H9 (cell line): ENCODE measurements at regions not wholly inside any gene's neighbourhood (a gene's known extent, or its start where the extent isn't known, plus 50 kb on each side); places are given as distances from the start of the nearest gene placed in this dataset.

ENCODE experiments used
- DNase-seq: peaks from one replicate; pipeline ENCODE4 v3.0.0-alpha.2; 2017
- H2AFZ ChIP-seq: one replicate; pipeline ENCODE4 v1.6.1; 2013; ENCODE audit warnings: mild to moderate bottlenecking, low read length, control low read depth, moderate library complexity
- H2AK5ac ChIP-seq: 2 replicates; pipeline ENCODE4 v1.6.1; 2013; ENCODE audit warnings: low read length, control low read depth, mixed read lengths; ENCODE audit not compliant: insufficient read length
- H2BK120ac ChIP-seq: one replicate; pipeline ENCODE4 v1.6.1; 2013; ENCODE audit warnings: low read depth, mild to moderate bottlenecking, low read length, control low read depth, inconsistent platforms; ENCODE audit not compliant: poor library complexity, severe bottlenecking
- H2BK12ac ChIP-seq: 2 replicates; pipeline ENCODE4 v1.6.1; 2013; ENCODE audit warnings: low read length, control low read depth, mixed read lengths, low read depth; ENCODE audit not compliant: insufficient read length
- H2BK15ac ChIP-seq: 2 replicates; pipeline ENCODE4 v1.6.1; 2013; ENCODE audit warnings: low read depth, low read length, control low read depth
- H2BK20ac ChIP-seq: one replicate; pipeline ENCODE4 v1.6.1; 2013; ENCODE audit warnings: low read depth, mild to moderate bottlenecking, low read length, control low read depth, inconsistent platforms; ENCODE audit not compliant: poor library complexity, severe bottlenecking
- H2BK5ac ChIP-seq: 2 replicates; pipeline ENCODE4 v1.6.1; 2013; ENCODE audit warnings: low read length, control low read depth, mixed read lengths; ENCODE audit not compliant: insufficient read length
- H3K14ac ChIP-seq: 2 replicates; pipeline ENCODE4 v1.6.1; 2013; ENCODE audit warnings: low read length, control low read depth; ENCODE audit not compliant: insufficient read depth
- H3K18ac ChIP-seq: 2 replicates; pipeline ENCODE4 v1.6.1; 2013; ENCODE audit warnings: low read depth, mild to moderate bottlenecking, mixed read lengths, low read length, control low read depth; ENCODE audit not compliant: insufficient read length
- H3K23ac ChIP-seq: 2 replicates; pipeline ENCODE4 v1.6.1; 2013; ENCODE audit warnings: low read length, control low read depth, mixed read lengths, low read depth; ENCODE audit not compliant: insufficient read length
- H3K23me2 ChIP-seq: 2 replicates; pipeline ENCODE4 v1.6.1; 2013; ENCODE audit warnings: low read depth, mild to moderate bottlenecking, mixed read lengths, low read length, control low read depth; ENCODE audit not compliant: insufficient read length, poor library complexity, severe bottlenecking
- H3K27ac ChIP-seq: 2 replicates; pipeline ENCODE4 v1.5.1; 2013; ENCODE audit warnings: low read length, control low read depth, mixed read lengths, low read depth; ENCODE audit not compliant: insufficient read length
- H3K27me3 ChIP-seq: 2 replicates; pipeline ENCODE4 v1.6.1; 2013; ENCODE audit warnings: low read length, control low read depth, inconsistent platforms; ENCODE audit not compliant: insufficient read depth
- H3K4ac ChIP-seq: 2 replicates; pipeline ENCODE4 v1.6.1; 2013; ENCODE audit warnings: low read depth, mild to moderate bottlenecking, control low read depth, inconsistent platforms, low read length, moderate library complexity
- H3K4me1 ChIP-seq: 2 replicates; pipeline ENCODE4 v1.6.1; 2013; ENCODE audit warnings: low read length, control low read depth, inconsistent platforms; ENCODE audit not compliant: insufficient read depth
- H3K4me2 ChIP-seq: 2 replicates; pipeline ENCODE4 v1.6.1; 2013; ENCODE audit warnings: low read length, control low read depth, mixed read lengths; ENCODE audit not compliant: insufficient read length, insufficient read depth
- H3K56ac ChIP-seq: 2 replicates; pipeline ENCODE4 v1.6.1; 2013; ENCODE audit warnings: low read depth, mild to moderate bottlenecking, mixed read lengths, low read length, control low read depth; ENCODE audit not compliant: insufficient read length
- H3K79me1 ChIP-seq: 2 replicates; pipeline ENCODE4 v1.6.1; 2013; ENCODE audit warnings: low read depth, mild to moderate bottlenecking, moderate library complexity, low read length, control low read depth, inconsistent platforms; ENCODE audit not compliant: insufficient read depth, poor library complexity, severe bottlenecking
- H3K79me2 ChIP-seq: 2 replicates; pipeline ENCODE4 v1.6.1; 2013; ENCODE audit warnings: low read length, control low read depth, inconsistent platforms; ENCODE audit not compliant: insufficient read depth
- H3K9ac ChIP-seq: 2 replicates; pipeline ENCODE4 v1.6.1; 2013; ENCODE audit warnings: low read length, control low read depth, mixed read lengths; ENCODE audit not compliant: insufficient read length; ENCODE audit errors: extremely low read depth
- H3K9me3 ChIP-seq: one replicate; pipeline ENCODE4 v1.6.1; 2013; ENCODE audit warnings: low read depth, low read length, inconsistent platforms; ENCODE audit not compliant: control insufficient read depth
- H3T11ph ChIP-seq: one replicate; pipeline ENCODE4 v1.6.1; 2013; ENCODE audit warnings: mild to moderate bottlenecking, low read length, control low read depth, inconsistent platforms
- H4K20me1 ChIP-seq: one replicate; pipeline ENCODE4 v1.6.1; 2013; ENCODE audit not compliant: control insufficient read depth, insufficient read length, insufficient read depth
- H4K5ac ChIP-seq: 2 replicates; pipeline ENCODE4 v1.6.1; 2013; ENCODE audit warnings: low read depth, mild to moderate bottlenecking, mixed read lengths, low read length, control low read depth; ENCODE audit not compliant: insufficient read length
- H4K8ac ChIP-seq: replicated peaks from 2 replicates; pipeline ENCODE4 v1.6.1; 2013; ENCODE audit warnings: low read length, control low read depth, mixed read lengths, low read depth; ENCODE audit not compliant: insufficient read length
- H4K91ac ChIP-seq: 2 replicates; pipeline ENCODE4 v1.6.1; 2013; ENCODE audit warnings: low read depth, mild to moderate bottlenecking, moderate library complexity, mixed read lengths, low read length, control low read depth; ENCODE audit not compliant: insufficient read length
- H3K27ac Mint-ChIP-seq, 3 experiments: 2 replicates in 2 of 3; 3 replicates in 1 of 3; pipeline ENCODE4 v1.8.0; 2020 to 2021; ENCODE audit warnings: mixed read lengths in 3 of 3, mild to moderate bottlenecking in 1 of 3, moderate library complexity in 1 of 3
- H3K27me3 Mint-ChIP-seq: 2 replicates; pipeline ENCODE4 v1.8.0; 2021; ENCODE audit warnings: low read depth, mild to moderate bottlenecking, moderate library complexity, mixed read lengths
- H3K36me3 Mint-ChIP-seq, 3 experiments: 2 replicates in 2 of 3; 3 replicates in 1 of 3; pipeline ENCODE4 v1.8.0; 2020 to 2021; ENCODE audit warnings: low read depth in 3 of 3, mixed read lengths in 3 of 3; ENCODE audit not compliant: insufficient read depth in 1 of 3
- H3K4me1 Mint-ChIP-seq, 2 experiments: 2 replicates each; pipeline ENCODE4 v1.8.0; 2020; ENCODE audit warnings: mixed read lengths in 2 of 2
- H3K4me3 Mint-ChIP-seq, 2 experiments: 2 replicates in 1 of 2; 3 replicates in 1 of 2; pipeline ENCODE4 v1.8.0; 2020 to 2021; ENCODE audit warnings: mild to moderate bottlenecking in 2 of 2, mixed read lengths in 2 of 2, moderate library complexity in 1 of 2
- H3K9me3 Mint-ChIP-seq, 2 experiments: 2 replicates in 1 of 2; 3 replicates in 1 of 2; pipeline ENCODE4 v1.8.0; 2020; ENCODE audit warnings: mild to moderate bottlenecking in 2 of 2, mixed read lengths in 2 of 2, moderate library complexity in 1 of 2
- CTCF ChIP-seq: fragments of 200-600 bp; sonication (generic); conservative IDR thresholded peaks from 3 replicates; pipeline ENCODE4 v1.8.0; 2021; ENCODE audit warnings: antibody characterized with exemption, mild to moderate bottlenecking
- WGBS: extraction: QIAGEN DNeasy Blood & Tissue Kit; methylation state at CpG from one replicate; pipeline ENCODE4 v1.1.7; 2013; ENCODE audit warnings: missing lambda C conversion rate, low lambda C conversion rate, mixed read lengths; ENCODE audit not compliant: insufficient read length; ENCODE audit errors: extremely low coverage; 5-methylcytosine and 5-hydroxymethylcytosine counted together

GRCh38 chr7:82624337-82624736, 180.8 kb upstream of the CACNA2D1 start:
- no peak overlapping the region for H4K5ac ChIP-seq
- no peak overlapping the region for H3K27ac ChIP-seq
- H2AK5ac ChIP-seq = no peak overlapping the region
- no peak overlapping the region for H3K56ac ChIP-seq
- no peak overlapping the region for H3T11ph ChIP-seq
- H3K9me3 Mint-ChIP-seq = 0 out of 5 replicates have a peak, but pooled peaks cover 0 to 2% of the 10 kb centered on the region in 2 experiments
- no CpG with 5 or more reads among the region's 2 CpGs for WGBS
- H3K9ac ChIP-seq = no peak overlapping the region
- no peak overlapping the region for H3K27ac Mint-ChIP-seq
- H3K9me3 ChIP-seq = no peaks in the 10 kb centered on the region
- H4K91ac ChIP-seq = no peak overlapping the region
- H3K4ac ChIP-seq = no peak overlapping the region
- no peak overlapping the region for H3K14ac ChIP-seq
- no peak overlapping the region for H2BK12ac ChIP-seq
- no peak overlapping the region for H4K8ac ChIP-seq
- H3K18ac ChIP-seq = no peak overlapping the region
- H3K4me1 ChIP-seq = no peaks in the 10 kb centered on the region
- no peak overlapping the region for H3K23ac ChIP-seq
- H2BK5ac ChIP-seq = no peak overlapping the region
- no peaks in the 10 kb centered on the region for H4K20me1 ChIP-seq
- H3K79me1 ChIP-seq = no peaks in the 10 kb centered on the region
- H3K23me2 ChIP-seq = no peaks in the 10 kb centered on the region
- DNase-seq = no peak
- no peak overlapping the region for H2BK20ac ChIP-seq
- H3K36me3 Mint-ChIP-seq = no peaks in the 10 kb centered on the region; a peak in 2 of 7 replicates
- H2BK120ac ChIP-seq = no peak overlapping the region
- no peaks in the 10 kb centered on the region for H3K27me3 Mint-ChIP-seq
- no peaks in the 10 kb centered on the region for H3K79me2 ChIP-seq
- no peak overlapping the region for H2AFZ ChIP-seq
- no peak overlapping the region for H3K4me3 Mint-ChIP-seq
- no peak overlapping the region for H2BK15ac ChIP-seq
- TF ChIP-seq CTCF = no peak
- no peak overlapping the region for H3K4me2 ChIP-seq
- H3K27me3 ChIP-seq = no peaks in the 10 kb centered on the region
- no peaks in the 10 kb centered on the region for H3K4me1 Mint-ChIP-seq
